NCI-H2227 (cell line): ENCODE measurements at regions not wholly inside any gene's neighbourhood (a gene's known extent, or its start where the extent isn't known, plus 50 kb on each side); places are given as distances from the start of the nearest gene placed in this dataset.

Experiments used
- DNase-seq: peaks from one replicate; lab custom pipeline; 2025; ENCODE audit not compliant: unreplicated experiment; lab: John Stamatoyannopoulos, UW

DNA sequence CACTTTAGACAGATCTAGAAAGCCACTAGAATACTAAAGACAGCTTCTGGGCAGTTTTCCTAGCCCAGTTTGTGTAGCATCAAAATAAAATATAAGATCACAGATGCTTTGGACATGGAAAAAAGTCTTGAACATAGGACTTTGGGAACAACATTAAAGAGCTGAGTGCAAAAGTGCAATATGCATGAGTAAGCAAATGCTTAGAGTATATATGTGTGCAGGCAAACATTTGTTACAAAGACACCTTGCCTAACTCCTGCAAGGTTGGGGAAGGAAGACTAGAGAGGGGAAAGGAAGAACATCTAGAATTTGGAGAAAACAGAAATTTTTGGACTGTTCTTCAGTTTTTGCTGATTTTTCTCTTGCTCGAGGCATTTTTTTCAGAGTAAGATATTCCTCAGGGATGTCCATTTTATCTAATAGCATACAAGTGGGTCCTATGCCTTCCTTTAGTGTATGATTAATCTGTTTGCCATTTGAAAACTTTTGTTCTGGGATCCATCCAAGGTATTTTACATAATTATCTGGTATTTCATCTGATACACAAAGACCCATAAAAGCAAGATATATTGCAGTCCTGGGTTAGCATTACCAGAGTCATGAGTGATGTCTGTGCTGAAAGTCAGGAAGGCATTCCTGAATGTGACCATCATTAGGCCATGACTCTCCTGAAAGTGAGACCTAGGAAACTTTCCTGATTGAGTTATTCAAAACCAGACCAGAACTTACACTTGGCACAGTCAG lies 142.0 kb upstream of the RGMB start:
- DNase-seq: no peak

DNA sequence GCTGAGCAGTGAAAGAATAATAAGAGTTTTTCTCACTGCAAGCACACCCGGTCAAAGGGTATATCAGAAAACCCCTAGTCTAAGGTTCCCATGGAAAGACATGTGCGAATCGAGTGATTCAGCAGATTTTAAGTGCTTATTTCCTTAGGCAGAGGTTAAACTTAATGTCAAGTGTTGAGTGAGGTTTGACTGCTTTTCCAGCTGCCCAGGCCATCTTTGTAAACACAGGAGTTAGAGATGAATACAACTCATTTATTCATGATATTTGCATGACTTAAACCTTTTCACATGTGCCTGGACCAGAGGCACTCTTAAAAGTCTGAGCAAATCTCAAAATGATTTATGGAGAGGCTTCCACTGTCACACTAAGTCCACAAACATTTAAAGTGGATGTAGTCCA lies 137.8 kb upstream of the RGMB start:
- DNase-seq: no peak

- no peak for DNase-seq
Observed at GRCh38 chr5:98637116-98637515, 136.3 kb upstream of the RGMB start.

GRCh38 chr5:98637557-98637956 lies 135.9 kb upstream of the RGMB start:
- no peak for DNase-seq

GRCh38 chr5:98638111-98638510 lies 135.4 kb upstream of the RGMB start:
- no peak for DNase-seq

GRCh38 chr5:98638701-98639100 lies 134.8 kb upstream of the RGMB start:
- DNase-seq: no peak

- no peak for DNase-seq
Observed at GRCh38 chr5:98639274-98639673, 134.2 kb upstream of the RGMB start.

- no peak for DNase-seq
Observed at GRCh38 chr5:98641671-98642070, 131.8 kb upstream of the RGMB start.

- DNase-seq: no peak
Observed at GRCh38 chr5:98643569-98643968, 129.9 kb upstream of the RGMB start.

DNA sequence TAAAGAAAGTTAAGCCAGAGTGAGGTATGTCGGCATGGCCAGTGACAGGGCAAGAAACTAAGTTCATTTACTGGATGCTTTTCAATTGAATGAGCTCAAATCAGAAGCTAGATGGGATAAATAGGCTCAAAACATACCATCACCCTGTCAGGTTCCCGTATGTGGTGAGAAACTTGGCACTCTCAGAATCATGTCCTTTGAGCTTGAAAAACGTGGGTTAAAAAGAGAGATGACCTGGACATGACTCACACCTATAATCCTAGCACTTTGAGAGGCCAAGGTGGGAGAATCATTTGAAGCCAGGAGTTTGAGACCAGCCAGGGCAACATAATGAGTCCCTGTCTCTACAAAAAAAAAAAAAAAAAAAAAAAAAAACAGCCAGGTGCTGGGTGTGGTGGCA lies 121.7 kb upstream of the RGMB start:
- DNase-seq: no peak

DNA sequence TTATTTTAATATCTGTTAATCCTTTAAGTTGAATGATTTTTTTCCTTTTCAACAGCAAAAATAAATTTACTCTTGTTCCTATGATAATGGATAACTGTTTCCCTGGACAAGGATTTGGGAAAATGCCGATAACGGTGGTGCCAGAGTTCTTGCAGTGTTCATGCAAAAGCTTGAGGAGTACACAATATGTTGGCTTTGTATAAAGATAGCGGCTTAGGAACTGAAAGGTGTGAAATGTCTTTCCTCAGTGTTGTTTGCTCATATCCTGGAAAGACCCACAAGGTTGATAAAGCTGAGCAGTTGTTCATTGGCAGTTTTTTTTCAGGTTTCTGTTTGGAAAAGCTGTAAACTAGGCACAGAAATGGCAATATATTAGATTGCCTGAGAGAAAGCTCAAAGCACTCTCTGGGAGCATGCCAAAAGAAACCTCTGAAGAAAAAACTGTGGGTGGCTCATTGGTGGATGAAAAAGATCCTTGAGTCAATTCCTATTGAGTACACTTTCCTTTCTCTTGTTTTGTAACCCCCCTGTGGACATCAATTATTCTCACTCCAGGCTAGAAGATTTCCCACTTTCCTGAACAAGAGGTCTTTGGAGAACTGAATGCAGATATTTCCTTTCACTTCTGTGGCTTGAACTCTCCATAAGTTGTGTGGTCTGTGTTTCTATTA lies 117.2 kb upstream of the RGMB start:
- DNase-seq: peak; percentile 20

GRCh38 chr5:98656796-98657195 lies 116.7 kb upstream of the RGMB start:
- peak; percentile 24 for DNase-seq

- DNase-seq: no peak
Observed at GRCh38 chr5:98657559-98657958, 115.9 kb upstream of the RGMB start.

- no peak for DNase-seq
Observed at GRCh38 chr5:98663521-98663920, 109.9 kb upstream of the RGMB start.

GRCh38 chr5:98664736-98665135 lies 108.7 kb upstream of the RGMB start:
- no peak for DNase-seq

GRCh38 chr5:98679963-98680362 lies 93.5 kb upstream of the RGMB start:
- no peak for DNase-seq

GRCh38 chr5:98690002-98690401 lies 83.5 kb upstream of the RGMB start:
- no peak for DNase-seq

DNA sequence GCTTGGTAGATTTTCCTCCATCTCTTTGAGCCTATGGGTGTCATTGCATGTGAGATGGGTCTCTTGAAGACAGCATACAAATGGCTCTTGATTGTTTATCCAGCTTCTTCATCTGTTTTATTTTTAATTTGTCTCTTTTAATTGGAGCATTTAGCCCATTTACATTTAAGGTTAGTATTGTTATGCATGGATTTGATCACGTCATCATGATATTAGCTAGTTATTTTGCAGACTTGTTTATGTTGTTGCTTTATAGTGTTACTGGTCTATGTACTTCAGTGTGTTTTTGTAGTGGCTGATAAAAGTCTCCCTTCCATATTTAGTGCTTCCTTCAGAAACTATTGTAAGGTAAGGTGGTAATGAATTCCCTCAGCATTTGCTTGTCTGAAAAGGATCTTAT lies 78.6 kb upstream of the RGMB start:
- DNase-seq: no peak

- no peak for DNase-seq
Observed at GRCh38 chr5:98698359-98698758, 75.1 kb upstream of the RGMB start.

DNA sequence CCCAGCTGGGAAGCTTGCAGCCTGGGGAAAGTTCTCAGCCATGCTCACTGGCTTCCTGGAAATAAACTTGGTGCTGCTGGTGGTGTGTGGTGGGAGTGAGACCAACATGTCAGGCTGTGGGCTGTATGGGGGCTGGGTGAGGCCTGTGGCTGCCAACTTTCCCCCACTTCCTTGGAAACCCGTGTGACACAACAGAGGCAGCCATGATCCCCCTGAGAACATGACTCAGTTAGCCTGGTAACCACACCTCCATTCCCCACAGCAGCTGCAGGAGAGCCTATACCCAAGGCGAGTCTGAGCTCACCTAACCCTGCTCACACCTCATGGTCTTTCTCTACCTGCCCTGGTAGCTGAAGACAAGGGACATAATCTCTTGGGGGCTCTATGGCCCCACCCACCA lies 72.7 kb upstream of the RGMB start:
- DNase-seq: no peak

GRCh38 chr5:98705841-98706240 lies 67.6 kb upstream of the RGMB start:
- no peak for DNase-seq

- DNase-seq: no peak
Observed at GRCh38 chr5:98709681-98710080, 63.8 kb upstream of the RGMB start.

DNA sequence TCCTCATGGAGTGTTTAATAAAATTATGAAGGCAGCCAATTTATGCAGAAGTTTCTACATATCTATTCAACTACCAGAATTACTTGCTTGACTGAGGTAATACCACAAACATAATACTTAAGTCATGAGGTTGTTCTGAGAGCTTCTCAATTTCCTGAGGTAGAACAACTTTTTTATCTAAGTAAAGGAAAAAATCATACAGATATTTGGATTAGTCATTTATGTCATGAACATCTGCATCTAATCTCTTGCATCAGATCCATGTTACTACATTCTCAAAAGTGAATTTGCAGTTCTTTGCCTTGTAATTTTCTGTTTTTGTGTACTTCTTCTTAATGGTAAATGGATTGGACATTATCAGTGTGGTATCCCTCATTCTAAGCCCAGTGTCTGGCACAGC lies 60.4 kb upstream of the RGMB start:
- DNase-seq: no peak
